ENCODE measurements at regions not wholly inside any gene's neighbourhood (a gene's known extent, or its start where the extent isn't known, plus 50 kb on each side); places are given as distances from the start of the nearest gene placed in this dataset.

- intact Hi-C loops (cut with DNase I), result no loop called here
- TF ChIP-seq, protein P1, sequence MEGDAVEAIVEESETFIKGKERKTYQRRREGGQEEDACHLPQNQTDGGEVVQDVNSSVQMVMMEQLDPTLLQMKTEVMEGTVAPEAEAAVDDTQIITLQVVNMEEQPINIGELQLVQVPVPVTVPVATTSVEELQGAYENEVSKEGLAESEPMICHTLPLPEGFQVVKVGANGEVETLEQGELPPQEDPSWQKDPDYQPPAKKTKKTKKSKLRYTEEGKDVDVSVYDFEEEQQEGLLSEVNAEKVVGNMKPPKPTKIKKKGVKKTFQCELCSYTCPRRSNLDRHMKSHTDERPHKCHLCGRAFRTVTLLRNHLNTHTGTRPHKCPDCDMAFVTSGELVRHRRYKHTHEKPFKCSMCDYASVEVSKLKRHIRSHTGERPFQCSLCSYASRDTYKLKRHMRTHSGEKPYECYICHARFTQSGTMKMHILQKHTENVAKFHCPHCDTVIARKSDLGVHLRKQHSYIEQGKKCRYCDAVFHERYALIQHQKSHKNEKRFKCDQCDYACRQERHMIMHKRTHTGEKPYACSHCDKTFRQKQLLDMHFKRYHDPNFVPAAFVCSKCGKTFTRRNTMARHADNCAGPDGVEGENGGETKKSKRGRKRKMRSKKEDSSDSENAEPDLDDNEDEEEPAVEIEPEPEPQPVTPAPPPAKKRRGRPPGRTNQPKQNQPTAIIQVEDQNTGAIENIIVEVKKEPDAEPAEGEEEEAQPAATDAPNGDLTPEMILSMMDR (IDR thresholded peaks at IDR 0.05), result no peak
- Histone ChIP-seq H3K36me3 (no peaks in the 10 kb centered on the region), H3K4me3 (no peak overlapping the region), H3K9me3 (no peaks in the 10 kb centered on the region), H3K27me3 (no peaks in the 10 kb centered on the region), H3K4me1 (peaks cover 0 to 11% (median 0%) of the 10 kb centered on the region in 9 donors), H3K27ac (peak overlapping the region in 1 of 10 donors; percentile 71)
- no peak for DNase-seq
- ATAC-seq, result peak in 2 of 8 donors; percentile 16 to 39
- WGBS, 2 donors, result 67 to 76% methylated on average over 17 of the region's 17 CpGs
These were observed 190.4 kb upstream of the BCL6 start for GRCh38 chr3:187935623-187936156.

DNA sequence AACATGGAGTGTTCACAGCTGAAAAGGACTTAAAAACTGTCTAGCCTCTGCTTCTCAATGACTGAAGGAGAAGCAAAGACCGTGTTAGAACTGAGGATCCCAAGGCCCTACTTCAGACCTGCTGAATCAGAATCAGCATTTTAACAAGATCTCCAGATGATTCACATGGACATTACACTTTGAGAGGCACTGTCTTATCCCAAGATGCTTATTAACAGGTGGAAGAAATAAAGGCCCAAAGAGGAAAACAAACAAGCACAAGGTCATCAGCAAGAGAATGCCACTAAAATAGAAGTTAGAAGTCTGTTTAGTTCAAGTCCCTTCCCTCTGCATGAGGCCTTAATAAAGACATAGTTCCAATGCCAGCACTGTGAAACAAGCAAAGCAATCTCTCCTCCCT is 191.4 kb upstream of the BCL6 start:
- DNase-seq (no peak), ATAC-seq (no peak)
- H3K4me3 ChIP-seq, result no peak overlapping the region
- no peak overlapping the region for H3K27ac ChIP-seq
- H3K36me3 ChIP-seq, result no peaks in the 10 kb centered on the region
- H3K9me3 ChIP-seq, result no peaks in the 10 kb centered on the region
- 82 to 89% methylated on average over 1 of the region's 1 CpG for WGBS, 2 donors
- intact Hi-C loops (cut with DNase I), result no loop called here
- TF ChIP-seq, protein P1 (IDR thresholded peaks at IDR 0.05), result no peak
- H3K4me1 ChIP-seq, result peaks cover 0 to 11% (median 0%) of the 10 kb centered on the region in 9 donors
- no peaks in the 10 kb centered on the region for H3K27me3 ChIP-seq

GRCh38 chr3:187939891-187940290 is 194.6 kb upstream of the BCL6 start:
- no peaks in the 10 kb centered on the region for H3K9me3 ChIP-seq
- ATAC-seq (no peak), DNase-seq (no peak)
- peaks cover 0 to 17% (median 0%) of the 10 kb centered on the region in 9 donors for H3K4me1 ChIP-seq
- WGBS, 2 donors, result 82 to 83% methylated on average over 2 of the region's 2 CpGs
- no peak overlapping the region for H3K4me3 ChIP-seq
- no peaks in the 10 kb centered on the region for H3K27me3 ChIP-seq
- intact Hi-C loops (cut with DNase I), result no loop called here
- no peak overlapping the region for H3K27ac ChIP-seq
- TF ChIP-seq, protein P1 (IDR thresholded peaks at IDR 0.05), result no peak
- no peaks in the 10 kb centered on the region for H3K36me3 ChIP-seq

GRCh38 chr3:187941135-187941847 is 196.0 kb upstream of the BCL6 start:
- intact Hi-C loops (cut with DNase I), result no loop called here
- ATAC-seq, result no peak

More at GRCh38 chr3:187941135-187941847, 196.0 kb upstream of the BCL6 start:
- Histone ChIP-seq H3K27ac (no peak overlapping the region), H3K4me3 (no peak overlapping the region), H3K9me3 (no peaks in the 10 kb centered on the region), H3K4me1 (peaks cover 0 to 19% (median 7%) of the 10 kb centered on the region in 9 donors), H3K27me3 (no peaks in the 10 kb centered on the region), H3K36me3 (no peaks in the 10 kb centered on the region)
- DNase-seq, result no peak
- TF ChIP-seq, protein P1 (IDR thresholded peaks at IDR 0.05), result no peak
- WGBS, 2 donors, result 64 to 69% methylated on average over 4 of the region's 4 CpGs
